ENCODE measurements at regions not wholly inside any gene's neighbourhood (a gene's known extent, or its start where the extent isn't known, plus 50 kb on each side); places are given as distances from the start of the nearest gene placed in this dataset.

DNA sequence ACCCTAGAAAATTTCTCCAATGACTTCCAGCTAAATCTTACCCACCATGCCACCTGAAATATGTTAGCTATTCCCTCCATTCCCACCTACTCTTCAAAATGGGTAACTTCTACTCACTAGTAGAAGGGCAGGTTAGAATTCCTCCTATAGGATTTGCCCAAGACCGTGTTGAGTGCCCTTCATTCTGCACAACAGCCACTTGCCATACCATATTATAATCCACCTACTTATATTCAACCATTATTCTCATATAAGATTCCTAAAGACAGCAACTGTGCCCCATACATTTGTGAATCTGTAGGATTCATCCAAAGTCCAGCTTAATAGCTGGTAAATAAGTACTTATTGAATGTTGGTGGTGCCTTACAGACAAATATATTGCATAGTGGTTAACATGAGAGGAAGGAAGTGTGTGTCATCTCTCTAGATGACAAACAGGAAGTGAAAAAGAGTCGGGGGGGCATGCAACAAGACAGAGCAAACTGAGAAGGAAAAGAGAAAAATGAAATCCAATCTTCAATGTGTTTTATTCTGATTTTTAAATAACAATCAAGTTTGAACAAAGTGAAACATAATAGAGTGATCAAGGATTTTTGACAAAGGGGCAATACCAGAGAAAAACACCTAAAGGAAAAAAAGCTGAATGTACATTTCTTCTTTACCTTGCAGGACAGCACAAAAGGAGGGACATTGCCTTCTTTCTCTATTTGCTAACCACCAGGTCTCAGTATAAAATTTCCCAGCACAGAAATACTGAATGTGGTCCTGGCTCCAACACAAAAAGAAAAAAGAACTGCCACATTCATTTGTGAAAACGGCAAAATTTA, 389.3 kb upstream of the USP15 start:
- Histone ChIP-seq H3K4me1 (ENCODE audit: insufficient read depth) (no peaks in the 10 kb centered on the region), H2AFZ (no peak overlapping the region), H3K4me2 (ENCODE audit: unreplicated experiment) (no peak overlapping the region), H3K9me3 (ENCODE audit: low read depth) (no peaks in the 10 kb centered on the region), H3K79me2 (ENCODE audit: insufficient read depth) (no peaks in the 10 kb centered on the region), H3K27ac (no peak overlapping the region), H3K4me3 (no peak overlapping the region), H3F3A (ENCODE audit: insufficient read depth) (no peaks in the 10 kb centered on the region), H3K36me3 (ENCODE audit: low read depth) (no peaks in the 10 kb centered on the region), H3K9ac (no peak overlapping the region), H3K9me2 (ENCODE audit: insufficient read depth) (no peaks in the 10 kb centered on the region), H4K20me1 (ENCODE audit: insufficient read depth) (no peaks in the 10 kb centered on the region), H3K27me3 (replicated peaks; ENCODE audit: insufficient read depth) (no peaks in the 10 kb centered on the region)
- in situ Hi-C loops (cut with MboI) = no loop called here
- no peak for DNase-seq
- WGBS, 2 experiments (ENCODE audit: low coverage in 1 of 2, low lambda C conversion rate in 2 of 2, missing lambda C conversion rate in 2 of 2) = 52 to 60% methylated on average over 3 of the region's 3 CpGs
- TF ChIP-seq EZH2phosphoT487 (IDR thresholded peaks at IDR 0.05; ENCODE audit: insufficient read depth, low read depth) (no peak), EZH2 (IDR thresholded peaks at IDR 0.05; ENCODE audit: insufficient read depth, poor library complexity, severe bottlenecking) (no peak)

DNA sequence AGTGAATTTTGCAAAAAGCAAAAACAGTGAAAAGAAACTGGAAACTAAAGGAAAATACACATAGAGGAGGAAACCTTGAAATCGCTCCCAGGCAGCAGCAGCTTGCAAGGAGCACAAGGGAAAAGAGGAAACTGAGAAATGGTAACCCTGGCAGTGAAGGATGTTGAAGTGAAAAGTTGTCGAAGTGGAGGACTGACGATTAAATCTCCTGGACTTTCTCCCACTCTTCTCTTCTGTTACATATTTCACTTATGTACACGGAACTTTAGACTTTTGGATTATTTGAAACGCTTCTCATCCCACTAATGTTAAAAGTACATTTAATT, 388.8 kb upstream of the USP15 start:
- in situ Hi-C loops (cut with MboI) = no loop called here
- Histone ChIP-seq H3K9me2 (ENCODE audit: insufficient read depth) (no peaks in the 10 kb centered on the region), H3K27ac (no peak overlapping the region), H3K9ac (no peak overlapping the region), H3K36me3 (ENCODE audit: low read depth) (no peaks in the 10 kb centered on the region), H3K9me3 (ENCODE audit: low read depth) (no peaks in the 10 kb centered on the region), H2AFZ (no peak overlapping the region), H3K27me3 (replicated peaks; ENCODE audit: insufficient read depth) (no peaks in the 10 kb centered on the region), H4K20me1 (ENCODE audit: insufficient read depth) (no peaks in the 10 kb centered on the region), H3K4me3 (no peak overlapping the region), H3F3A (ENCODE audit: insufficient read depth) (no peaks in the 10 kb centered on the region), H3K79me2 (ENCODE audit: insufficient read depth) (no peaks in the 10 kb centered on the region), H3K4me2 (ENCODE audit: unreplicated experiment) (no peak overlapping the region), H3K4me1 (ENCODE audit: insufficient read depth) (no peaks in the 10 kb centered on the region)
- DNase-seq = no peak
- TF ChIP-seq EZH2 (IDR thresholded peaks at IDR 0.05; ENCODE audit: insufficient read depth, poor library complexity, severe bottlenecking) (no peak), EZH2phosphoT487 (IDR thresholded peaks at IDR 0.05; ENCODE audit: insufficient read depth, low read depth) (no peak)
- WGBS, 2 experiments (ENCODE audit: low coverage in 1 of 2, low lambda C conversion rate in 2 of 2, missing lambda C conversion rate in 2 of 2) = 86 to 87% methylated on average over 5 of the region's 5 CpGs

DNA sequence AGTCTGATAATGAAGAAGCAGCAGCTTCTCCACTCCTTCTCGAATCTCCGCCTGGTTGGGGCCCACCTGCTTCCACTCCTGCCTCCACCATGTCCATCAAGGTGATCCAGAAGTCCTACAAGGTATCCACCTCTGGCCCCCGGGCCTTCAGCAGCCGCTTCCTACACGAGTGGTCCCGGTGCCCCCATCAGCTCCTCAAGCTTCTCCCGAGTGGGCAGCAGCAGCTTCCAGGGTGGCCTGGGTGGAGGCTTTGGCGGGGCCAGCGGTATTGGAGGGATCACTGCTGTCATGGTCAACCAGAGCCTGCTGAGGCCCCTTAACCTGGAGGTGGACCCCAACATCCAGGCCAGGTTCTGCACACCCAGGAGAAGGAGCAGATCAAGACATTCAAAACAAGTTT, 381.0 kb upstream of the USP15 start:
- no peaks in the 10 kb centered on the region for H3F3A ChIP-seq (ENCODE audit: insufficient read depth)
- no peaks in the 10 kb centered on the region for H3K4me1 ChIP-seq (ENCODE audit: insufficient read depth)
- no peaks in the 10 kb centered on the region for H3K79me2 ChIP-seq (ENCODE audit: insufficient read depth)
- no peak overlapping the region for H3K27ac ChIP-seq
- in situ Hi-C loops (cut with MboI) = no loop called here
- H3K9me3 ChIP-seq (ENCODE audit: low read depth) = no peaks in the 10 kb centered on the region
- H3K27me3 ChIP-seq (replicated peaks; ENCODE audit: insufficient read depth) = no peaks in the 10 kb centered on the region
- H3K9me2 ChIP-seq (ENCODE audit: insufficient read depth) = no peaks in the 10 kb centered on the region
- no peak overlapping the region for H3K4me3 ChIP-seq
- no peak for DNase-seq
- 70 to 77% methylated on average over 9 of the region's 9 CpGs for WGBS, 2 experiments (ENCODE audit: low coverage in 1 of 2, low lambda C conversion rate in 2 of 2, missing lambda C conversion rate in 2 of 2)
- no peaks in the 10 kb centered on the region for H3K36me3 ChIP-seq (ENCODE audit: low read depth)
- no peak for TF ChIP-seq EZH2phosphoT487 (IDR thresholded peaks at IDR 0.05; ENCODE audit: insufficient read depth, low read depth)
- TF ChIP-seq EZH2 (IDR thresholded peaks at IDR 0.05; ENCODE audit: insufficient read depth, poor library complexity, severe bottlenecking) = no peak
- H2AFZ ChIP-seq = no peak overlapping the region
- no peak overlapping the region for H3K9ac ChIP-seq
- H3K4me2 ChIP-seq (ENCODE audit: unreplicated experiment) = no peak overlapping the region
- H4K20me1 ChIP-seq (ENCODE audit: insufficient read depth) = no peaks in the 10 kb centered on the region

DNA sequence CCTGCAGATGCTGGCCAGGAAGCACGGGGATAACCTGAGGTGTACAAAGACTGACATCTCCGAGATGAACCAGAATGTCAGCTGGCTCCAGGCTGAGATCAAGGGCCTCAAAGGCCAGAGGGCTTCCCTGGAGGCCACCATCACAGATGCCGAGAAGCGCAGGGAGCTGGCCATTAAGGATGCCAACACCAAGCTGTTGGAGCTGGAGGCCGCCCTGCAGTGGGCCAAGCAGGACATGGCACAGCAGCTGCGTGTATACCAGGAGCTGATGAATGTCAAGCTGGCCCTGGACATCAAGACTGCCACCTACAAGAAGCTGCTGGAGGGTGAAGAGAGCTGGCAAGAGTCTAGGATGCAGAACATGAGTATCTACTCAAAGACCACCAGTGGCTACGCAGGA, 380.0 kb upstream of the USP15 start:
- H3K36me3 ChIP-seq (ENCODE audit: low read depth) = no peaks in the 10 kb centered on the region
- no peaks in the 10 kb centered on the region for H3K9me2 ChIP-seq (ENCODE audit: insufficient read depth)
- H3K79me2 ChIP-seq (ENCODE audit: insufficient read depth) = no peaks in the 10 kb centered on the region
- no peak overlapping the region for H3K27ac ChIP-seq
- H2AFZ ChIP-seq = no peak overlapping the region
- no peak overlapping the region for H3K9ac ChIP-seq
- no peak overlapping the region for H3K4me3 ChIP-seq
- TF ChIP-seq EZH2 (IDR thresholded peaks at IDR 0.05; ENCODE audit: insufficient read depth, poor library complexity, severe bottlenecking) (no peak), EZH2phosphoT487 (IDR thresholded peaks at IDR 0.05; ENCODE audit: insufficient read depth, low read depth) (no peak)
- no peak for DNase-seq
- H3F3A ChIP-seq (ENCODE audit: insufficient read depth) = no peaks in the 10 kb centered on the region
- H3K4me1 ChIP-seq (ENCODE audit: insufficient read depth) = no peaks in the 10 kb centered on the region
- WGBS, 2 experiments (ENCODE audit: low coverage in 1 of 2, low lambda C conversion rate in 2 of 2, missing lambda C conversion rate in 2 of 2) = 62% methylated on average over 7 of the region's 7 CpGs
- no peaks in the 10 kb centered on the region for H3K27me3 ChIP-seq (replicated peaks; ENCODE audit: insufficient read depth)
- H3K4me2 ChIP-seq (ENCODE audit: unreplicated experiment) = no peak overlapping the region
- in situ Hi-C loops (cut with MboI) = no loop called here
- H3K9me3 ChIP-seq (ENCODE audit: low read depth) = no peaks in the 10 kb centered on the region
- H4K20me1 ChIP-seq (ENCODE audit: insufficient read depth) = no peaks in the 10 kb centered on the region
